AG09319 (cell line): ENCODE measurements at regions not wholly inside any gene's neighbourhood (a gene's known extent, or its start where the extent isn't known, plus 50 kb on each side); places are given as distances from the start of the nearest gene placed in this dataset.

ENCODE experiments used
- DNase-seq: peaks from one replicate; pipeline ENCODE4 v3.0.0-alpha.2; 2010; ENCODE audit warnings: low read depth; ENCODE audit errors: extremely low read depth
- CTCF ChIP-seq: IDR thresholded peaks from 2 replicates; pipeline ENCODE4 v1.5.1; 2011; ENCODE audit warnings: low read depth, mild to moderate bottlenecking, inconsistent platforms, low read length, moderate library complexity

GRCh38 chr12:76627346-76628135, 68.0 kb upstream of the OSBPL8 start:
- no peak for TF ChIP-seq CTCF
- no peak for DNase-seq

- DNase-seq, result no peak
- no peak for TF ChIP-seq CTCF
These were observed 69.2 kb upstream of the OSBPL8 start for GRCh38 chr12:76628745-76629144.

- no peak for DNase-seq
- no peak for TF ChIP-seq CTCF
These were observed 72.2 kb upstream of the OSBPL8 start for GRCh38 chr12:76631741-76632140.

DNA sequence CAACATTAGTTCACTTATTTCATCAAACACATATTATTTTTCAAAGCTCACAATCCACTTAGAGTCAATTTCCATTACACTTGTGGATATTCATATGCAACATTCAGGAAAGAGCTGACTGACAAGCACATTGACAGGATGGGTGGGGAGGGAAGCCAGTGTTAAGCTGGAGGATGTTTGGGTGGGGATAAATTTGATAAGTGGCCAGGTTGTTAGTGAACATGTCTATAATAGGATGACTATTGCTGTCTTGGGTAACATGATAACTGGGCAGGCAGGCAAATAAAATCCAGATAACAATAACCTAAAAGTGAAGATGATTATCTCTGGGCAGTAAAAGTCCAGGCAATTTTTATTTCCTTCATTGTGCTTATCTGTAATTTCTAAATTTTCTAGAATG, 73.8 kb upstream of the OSBPL8 start:
- TF ChIP-seq CTCF, result no peak
- no peak for DNase-seq

GRCh38 chr12:76634133-76634532, 74.6 kb upstream of the OSBPL8 start:
- DNase-seq, result no peak
- no peak for TF ChIP-seq CTCF

- no peak for DNase-seq
- no peak for TF ChIP-seq CTCF
These were observed 76.6 kb upstream of the OSBPL8 start for GRCh38 chr12:76636121-76636692.

GRCh38 chr12:76637807-76638206, 78.2 kb upstream of the OSBPL8 start:
- no peak for TF ChIP-seq CTCF
- DNase-seq, result no peak
